Mesothelial cell of epicardium (in vitro differentiated cells): ENCODE measurements at regions not wholly inside any gene's neighbourhood (a gene's known extent, or its start where the extent isn't known, plus 50 kb on each side); places are given as distances from the start of the nearest gene placed in this dataset.
"Not testable (repeated sequence)": the region's sequence is repeated elsewhere in the genome, so short reads cannot be mapped to it uniquely, and the experiment has no call there.

Experiments
- DNase-seq, 2 experiments: peaks; one replicate each; pipeline ENCODE4 v3.0.0; 2021; ENCODE audit warnings: low spot score in 2 of 2; ENCODE audit not compliant: unreplicated experiment in 2 of 2
- H3K27ac Mint-ChIP-seq: 2 replicates; pipeline ENCODE4 v1.8.0; 2021; ENCODE audit warnings: mixed read lengths
- H3K27me3 Mint-ChIP-seq: 2 replicates; pipeline ENCODE4 v1.8.0; 2021; ENCODE audit warnings: low read depth, mixed read lengths
- H3K36me3 Mint-ChIP-seq: 2 replicates; pipeline ENCODE4 v1.8.0; 2021; ENCODE audit warnings: mixed read lengths
- H3K4me1 Mint-ChIP-seq: 2 replicates; pipeline ENCODE4 v1.8.0; 2021; ENCODE audit warnings: mixed read lengths
- H3K4me3 Mint-ChIP-seq: 2 replicates; pipeline ENCODE4 v1.8.0; 2021; ENCODE audit warnings: mild to moderate bottlenecking, moderate library complexity, mixed read lengths
- H3K9me3 Mint-ChIP-seq: 2 replicates; pipeline ENCODE4 v1.8.0; 2021; ENCODE audit warnings: mixed read lengths
- TF ChIP-seq, protein P1 (sequence below): fragments of 200-600 bp; sonication (generic); IDR thresholded peaks from one replicate; pipeline ENCODE4 v1.5.0; 2021; ENCODE audit warnings: antibody characterized with exemption; ENCODE audit not compliant: unreplicated experiment

DNA sequence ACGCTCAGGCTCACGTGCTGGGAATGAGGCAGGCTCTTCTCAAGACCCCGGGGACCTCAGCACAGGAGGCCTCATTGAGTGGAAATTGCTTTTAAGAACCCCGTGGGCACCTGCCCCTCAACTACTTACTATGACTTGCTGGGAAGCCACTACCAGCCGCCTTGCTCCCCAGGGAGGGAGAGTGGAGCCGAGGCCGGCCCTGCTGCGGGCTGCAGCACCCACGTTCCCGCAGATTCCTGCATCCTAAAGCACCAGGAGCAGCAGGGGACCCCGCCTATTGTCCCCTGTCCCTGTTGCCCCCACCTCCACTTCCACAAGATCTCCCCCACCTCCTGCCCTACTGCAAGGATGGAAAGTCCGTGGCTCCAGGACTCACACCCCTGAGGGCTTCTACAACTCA, 541.6 kb upstream of the PFKP start:
- TF ChIP-seq, protein P1, sequence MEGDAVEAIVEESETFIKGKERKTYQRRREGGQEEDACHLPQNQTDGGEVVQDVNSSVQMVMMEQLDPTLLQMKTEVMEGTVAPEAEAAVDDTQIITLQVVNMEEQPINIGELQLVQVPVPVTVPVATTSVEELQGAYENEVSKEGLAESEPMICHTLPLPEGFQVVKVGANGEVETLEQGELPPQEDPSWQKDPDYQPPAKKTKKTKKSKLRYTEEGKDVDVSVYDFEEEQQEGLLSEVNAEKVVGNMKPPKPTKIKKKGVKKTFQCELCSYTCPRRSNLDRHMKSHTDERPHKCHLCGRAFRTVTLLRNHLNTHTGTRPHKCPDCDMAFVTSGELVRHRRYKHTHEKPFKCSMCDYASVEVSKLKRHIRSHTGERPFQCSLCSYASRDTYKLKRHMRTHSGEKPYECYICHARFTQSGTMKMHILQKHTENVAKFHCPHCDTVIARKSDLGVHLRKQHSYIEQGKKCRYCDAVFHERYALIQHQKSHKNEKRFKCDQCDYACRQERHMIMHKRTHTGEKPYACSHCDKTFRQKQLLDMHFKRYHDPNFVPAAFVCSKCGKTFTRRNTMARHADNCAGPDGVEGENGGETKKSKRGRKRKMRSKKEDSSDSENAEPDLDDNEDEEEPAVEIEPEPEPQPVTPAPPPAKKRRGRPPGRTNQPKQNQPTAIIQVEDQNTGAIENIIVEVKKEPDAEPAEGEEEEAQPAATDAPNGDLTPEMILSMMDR = no peak
- Mint-ChIP-seq H3K27ac (no peak overlapping the region), H3K27me3 (peaks cover 7% of the 10 kb centered on the region), H3K4me3 (no peak overlapping the region), H3K36me3 (no peaks in the 10 kb centered on the region), H3K9me3 (peaks cover 10% of the 10 kb centered on the region), H3K4me1 (no peaks in the 10 kb centered on the region)
- DNase-seq = no peak

DNA sequence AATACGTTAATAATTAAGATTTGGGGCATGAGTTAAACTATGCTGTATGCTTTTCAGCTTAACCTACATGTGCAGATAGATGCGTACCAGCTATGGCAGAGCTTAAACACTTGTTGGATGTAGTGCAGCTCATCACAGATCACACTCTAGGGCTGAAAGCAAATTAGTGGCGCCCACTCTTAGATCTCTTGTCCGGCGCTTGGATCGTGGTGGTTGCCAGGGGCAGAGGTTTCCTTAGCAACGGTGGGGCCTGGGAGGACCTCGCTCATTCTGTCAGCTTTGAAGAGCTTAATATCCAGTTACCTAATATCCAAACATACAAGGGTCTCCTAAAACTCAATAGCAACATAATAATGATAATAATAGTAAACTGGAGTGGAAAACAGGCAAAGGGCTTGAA, 548.2 kb upstream of the PFKP start:
- TF ChIP-seq, protein P1 = no peak
- H3K4me1 Mint-ChIP-seq = no peaks in the 10 kb centered on the region
- DNase-seq = no peak
- no peaks in the 10 kb centered on the region for H3K36me3 Mint-ChIP-seq
- H3K27ac Mint-ChIP-seq = no peak overlapping the region
- peaks cover 6% of the 10 kb centered on the region for H3K27me3 Mint-ChIP-seq
- peaks cover 8% of the 10 kb centered on the region for H3K9me3 Mint-ChIP-seq
- H3K4me3 Mint-ChIP-seq = no peak overlapping the region

DNA sequence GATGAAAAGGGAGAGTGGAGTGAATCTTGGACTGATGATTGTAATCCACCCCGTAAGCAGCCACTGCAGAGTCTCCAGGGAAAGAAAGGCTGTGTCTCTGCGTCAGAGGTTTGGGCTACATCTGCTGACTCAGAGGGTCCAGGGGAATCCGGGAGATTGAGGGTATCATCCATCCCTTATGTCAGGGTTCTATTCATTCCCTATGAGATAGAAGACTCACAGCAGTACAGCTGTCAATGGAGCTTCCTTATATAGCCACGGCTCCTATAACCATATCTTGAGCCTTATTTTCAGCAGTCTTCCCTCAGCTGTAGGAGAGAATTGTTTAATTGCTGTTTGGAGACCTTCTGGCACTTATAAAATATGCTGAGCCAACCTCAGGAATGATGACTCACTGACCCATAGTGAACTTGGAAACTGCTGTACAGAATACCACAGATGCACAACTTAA, 558.2 kb upstream of the PFKP start:
- Mint-ChIP-seq H3K4me3 (no peak overlapping the region), H3K36me3 (no peaks in the 10 kb centered on the region), H3K4me1 (peaks cover 2% of the 10 kb centered on the region), H3K27ac (no peak overlapping the region), H3K27me3 (peaks cover 4% of the 10 kb centered on the region), H3K9me3 (no peaks in the 10 kb centered on the region)
- no peak for DNase-seq
- TF ChIP-seq, protein P1 = no peak

DNA sequence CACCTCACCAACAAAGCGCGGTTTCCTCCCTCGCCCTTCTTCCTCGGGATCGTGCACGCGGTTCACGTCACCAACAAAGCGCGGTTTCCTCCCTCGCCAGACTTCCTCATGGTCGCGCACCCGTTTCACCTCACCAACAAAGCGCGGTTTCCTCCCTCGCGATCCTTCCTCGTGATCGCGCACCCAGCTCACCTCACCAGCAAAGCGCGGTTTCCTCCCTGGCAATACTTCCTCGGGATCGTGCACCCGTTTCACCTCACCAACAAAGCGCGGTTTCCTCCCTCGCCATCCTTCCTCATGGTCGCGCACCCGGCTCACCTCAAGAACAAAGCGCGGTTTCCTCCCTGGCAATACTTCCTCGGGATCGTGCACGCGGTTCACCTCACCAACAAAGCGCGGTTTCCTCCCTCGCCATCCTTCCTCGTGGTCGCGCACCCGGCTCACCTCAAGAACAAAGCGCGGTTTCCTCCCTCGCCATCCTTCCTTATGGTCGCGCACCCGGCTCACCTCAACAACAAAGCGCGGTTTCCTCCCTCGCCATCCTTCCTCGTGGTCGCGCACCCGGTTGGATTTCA, 565.9 kb upstream of the PFKP start:
- H3K4me3 Mint-ChIP-seq, H3K27ac Mint-ChIP-seq, H3K4me1 Mint-ChIP-seq, H3K36me3 Mint-ChIP-seq, H3K9me3 Mint-ChIP-seq, DNase-seq, H3K27me3 Mint-ChIP-seq: not testable (repeated sequence)

- TF ChIP-seq, protein P1 = no peak
- H3K4me3 Mint-ChIP-seq = no peak overlapping the region
- no peak overlapping the region for H3K27ac Mint-ChIP-seq
- H3K36me3 Mint-ChIP-seq = no peaks in the 10 kb centered on the region
- H3K4me1 Mint-ChIP-seq = no peaks in the 10 kb centered on the region
- H3K9me3 Mint-ChIP-seq = no peaks in the 10 kb centered on the region
- no peaks in the 10 kb centered on the region for H3K27me3 Mint-ChIP-seq
- DNase-seq = no peak
These were observed 572.9 kb upstream of the PFKP start for GRCh38 chr10:2494399-2494798.

- DNase-seq = no peak
- TF ChIP-seq, protein P1 = no peak
- Mint-ChIP-seq H3K36me3 (no peaks in the 10 kb centered on the region), H3K9me3 (no peaks in the 10 kb centered on the region), H3K27me3 (peaks cover 2% of the 10 kb centered on the region), H3K4me3 (no peak overlapping the region), H3K4me1 (no peaks in the 10 kb centered on the region), H3K27ac (no peak overlapping the region)
These were observed 578.8 kb upstream of the PFKP start for GRCh38 chr10:2488446-2489005.
